ENCODE measurements at regions not wholly inside any gene's neighbourhood (a gene's known extent, or its start where the extent isn't known, plus 50 kb on each side); places are given as distances from the start of the nearest gene placed in this dataset.
"Not testable (repeated sequence)": the region's sequence is repeated elsewhere in the genome, so short reads cannot be mapped to it uniquely, and the experiment has no call there.

DNA sequence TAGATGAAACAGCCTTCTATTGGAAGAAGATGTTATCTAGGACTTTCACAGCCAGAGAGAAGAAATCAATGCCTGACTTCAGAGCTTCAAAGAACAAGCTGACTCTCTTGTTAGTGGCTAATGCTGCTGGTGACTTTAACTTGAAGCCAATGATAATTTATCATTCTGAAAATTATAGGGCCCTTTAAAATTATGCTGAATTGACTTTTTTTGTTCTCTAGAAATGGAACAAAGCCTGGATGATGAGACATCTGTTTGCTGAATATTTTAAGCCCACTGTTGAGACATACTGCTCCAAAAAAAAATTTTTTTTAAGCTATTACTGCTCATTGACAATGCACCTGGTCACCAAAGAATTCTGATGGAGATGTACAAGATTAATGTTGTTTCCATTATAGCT is 189.2 kb downstream of the MBL2 start:
- DNase-seq (ENCODE audit: low spot score) (no peak), ATAC-seq (ENCODE audit: low FRiP score) (no peak)
- TF ChIP-seq, protein P1, sequence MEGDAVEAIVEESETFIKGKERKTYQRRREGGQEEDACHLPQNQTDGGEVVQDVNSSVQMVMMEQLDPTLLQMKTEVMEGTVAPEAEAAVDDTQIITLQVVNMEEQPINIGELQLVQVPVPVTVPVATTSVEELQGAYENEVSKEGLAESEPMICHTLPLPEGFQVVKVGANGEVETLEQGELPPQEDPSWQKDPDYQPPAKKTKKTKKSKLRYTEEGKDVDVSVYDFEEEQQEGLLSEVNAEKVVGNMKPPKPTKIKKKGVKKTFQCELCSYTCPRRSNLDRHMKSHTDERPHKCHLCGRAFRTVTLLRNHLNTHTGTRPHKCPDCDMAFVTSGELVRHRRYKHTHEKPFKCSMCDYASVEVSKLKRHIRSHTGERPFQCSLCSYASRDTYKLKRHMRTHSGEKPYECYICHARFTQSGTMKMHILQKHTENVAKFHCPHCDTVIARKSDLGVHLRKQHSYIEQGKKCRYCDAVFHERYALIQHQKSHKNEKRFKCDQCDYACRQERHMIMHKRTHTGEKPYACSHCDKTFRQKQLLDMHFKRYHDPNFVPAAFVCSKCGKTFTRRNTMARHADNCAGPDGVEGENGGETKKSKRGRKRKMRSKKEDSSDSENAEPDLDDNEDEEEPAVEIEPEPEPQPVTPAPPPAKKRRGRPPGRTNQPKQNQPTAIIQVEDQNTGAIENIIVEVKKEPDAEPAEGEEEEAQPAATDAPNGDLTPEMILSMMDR (IDR thresholded peaks at IDR 0.05), result no peak

DNA sequence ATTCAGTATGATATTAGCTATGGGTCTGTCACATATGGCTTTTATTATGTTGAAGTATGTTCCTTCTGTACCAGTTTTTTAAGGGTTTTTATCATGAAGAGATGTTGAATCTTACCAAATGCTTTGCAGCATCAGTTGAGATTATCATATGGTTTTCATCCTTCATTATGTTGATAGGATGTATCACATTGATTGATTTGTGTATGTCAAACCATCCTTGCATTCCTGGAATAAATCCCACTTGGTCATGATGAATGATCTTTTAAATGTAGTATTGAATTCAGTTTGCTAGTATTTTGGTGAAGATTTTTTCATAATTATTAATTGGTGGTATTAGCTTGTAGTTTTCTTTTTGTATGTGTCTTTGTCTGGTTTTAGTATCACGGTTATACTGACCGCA is 185.9 kb downstream of the MBL2 start:
- ATAC-seq (ENCODE audit: low FRiP score), result no peak
- TF ChIP-seq, protein P1 (IDR thresholded peaks at IDR 0.05), result no peak
- DNase-seq (ENCODE audit: low spot score), result no peak

DNA sequence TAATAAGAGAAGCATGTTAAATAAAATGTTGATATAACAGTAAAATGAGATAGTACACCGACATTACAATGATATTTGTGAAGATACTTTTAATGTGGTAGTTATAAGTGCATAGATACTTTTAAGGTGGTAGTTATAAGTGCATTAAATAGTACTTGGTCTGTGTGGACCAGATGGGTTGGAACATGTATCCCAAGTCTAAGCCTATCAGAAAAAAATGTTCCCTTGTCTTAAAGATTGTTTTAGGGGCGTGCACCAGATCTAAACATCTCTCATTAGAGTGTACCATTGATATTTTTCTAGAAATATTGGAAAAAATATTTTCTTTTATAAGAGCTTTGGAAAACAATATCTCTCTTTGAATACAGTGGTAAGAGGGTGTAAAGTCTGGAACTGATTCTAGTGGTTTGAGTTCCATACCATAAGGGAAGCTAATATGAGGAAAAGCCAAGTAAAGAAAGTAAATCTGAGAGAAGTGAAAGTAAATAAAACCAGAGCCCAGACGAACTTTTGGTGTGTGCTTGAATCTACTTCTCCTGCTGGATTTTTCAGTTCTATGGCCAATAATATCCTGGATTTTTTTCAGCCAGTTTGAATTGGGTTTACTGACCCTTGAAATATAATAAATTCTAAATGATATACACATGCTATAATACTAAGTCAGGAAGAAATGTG is 175.3 kb downstream of the MBL2 start:
- ATAC-seq (ENCODE audit: low FRiP score), result no peak
- TF ChIP-seq, protein P1 (IDR thresholded peaks at IDR 0.05), result no peak
- no peak for DNase-seq (ENCODE audit: low spot score)

DNA sequence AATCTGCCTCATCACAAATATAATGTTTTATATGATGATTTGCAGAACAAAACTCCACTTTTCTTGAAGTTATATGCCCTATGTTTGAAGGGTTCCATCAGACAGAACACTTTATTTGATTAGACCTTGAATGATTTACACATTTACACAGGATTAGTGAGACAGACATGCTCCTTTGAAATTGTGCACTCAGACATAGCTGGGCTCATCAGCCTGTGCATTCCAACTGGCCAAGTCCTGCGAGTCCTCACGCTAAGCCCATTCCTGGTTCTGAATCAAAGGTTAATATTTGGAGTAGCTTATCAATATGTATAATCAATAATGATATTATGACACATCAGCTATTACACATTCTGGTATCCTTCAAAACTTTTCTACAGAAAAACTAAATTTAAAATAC is 173.6 kb downstream of the MBL2 start:
- ATAC-seq (ENCODE audit: low FRiP score), result no peak

DNA sequence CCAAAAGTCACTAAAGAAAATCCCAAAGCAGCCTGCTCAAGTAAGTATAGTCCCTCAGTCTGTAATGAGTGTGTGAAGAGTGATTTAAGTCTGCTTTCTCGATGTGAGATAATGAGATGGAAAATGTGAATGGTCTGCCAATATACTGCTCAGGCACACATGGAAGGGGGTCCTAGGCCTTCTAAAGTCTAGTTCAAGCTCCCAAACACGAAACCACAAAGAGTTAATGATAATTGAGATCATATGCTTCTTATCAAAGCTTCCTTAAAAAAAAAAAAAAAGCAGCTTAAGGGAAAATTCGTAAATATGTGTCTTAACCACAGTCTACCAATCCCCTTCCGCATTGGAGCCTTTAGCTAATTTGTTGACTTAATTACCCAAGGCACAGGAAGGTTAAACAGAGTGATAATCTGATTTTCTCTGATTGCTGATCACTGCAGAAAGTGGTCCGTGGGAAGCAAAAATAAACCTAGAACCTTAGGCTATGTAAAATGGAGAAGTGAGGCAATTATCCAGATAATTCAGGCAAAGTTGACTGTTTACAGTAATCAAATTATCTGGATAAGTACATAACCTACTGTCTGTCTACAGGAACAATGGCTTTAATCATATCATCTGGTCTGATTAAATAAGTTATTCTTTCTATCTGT is 172.9 kb downstream of the MBL2 start:
- ATAC-seq (ENCODE audit: low FRiP score) (no peak), DNase-seq (ENCODE audit: low spot score) (no peak)
- TF ChIP-seq, protein P1 (IDR thresholded peaks at IDR 0.05), result no peak

More for the DNA sequence above, 173.6 kb downstream of the MBL2 start:
- no peak for DNase-seq (ENCODE audit: low spot score)
- TF ChIP-seq, protein P1 (IDR thresholded peaks at IDR 0.05), result no peak

DNA sequence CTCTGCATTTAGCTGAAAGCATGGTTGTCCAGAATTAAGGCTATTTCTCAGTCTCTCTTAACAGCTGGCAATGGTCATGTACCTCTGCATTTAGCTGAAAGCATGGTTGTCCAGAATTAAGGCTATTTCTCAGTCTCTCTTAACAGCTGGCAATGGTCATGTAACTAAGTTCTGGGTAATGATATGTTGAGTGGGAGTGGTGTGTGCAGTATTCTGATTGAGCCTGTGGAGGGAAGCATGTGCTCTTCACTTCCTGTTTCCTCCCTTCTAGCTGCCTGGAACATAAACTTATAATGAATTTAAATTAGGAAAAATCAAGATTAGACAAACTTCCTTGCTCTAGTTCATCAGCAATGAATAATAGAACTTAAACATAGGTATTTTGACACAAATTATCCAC is 168.5 kb downstream of the MBL2 start:
- ATAC-seq (ENCODE audit: low FRiP score), result not testable (repeated sequence)

DNA sequence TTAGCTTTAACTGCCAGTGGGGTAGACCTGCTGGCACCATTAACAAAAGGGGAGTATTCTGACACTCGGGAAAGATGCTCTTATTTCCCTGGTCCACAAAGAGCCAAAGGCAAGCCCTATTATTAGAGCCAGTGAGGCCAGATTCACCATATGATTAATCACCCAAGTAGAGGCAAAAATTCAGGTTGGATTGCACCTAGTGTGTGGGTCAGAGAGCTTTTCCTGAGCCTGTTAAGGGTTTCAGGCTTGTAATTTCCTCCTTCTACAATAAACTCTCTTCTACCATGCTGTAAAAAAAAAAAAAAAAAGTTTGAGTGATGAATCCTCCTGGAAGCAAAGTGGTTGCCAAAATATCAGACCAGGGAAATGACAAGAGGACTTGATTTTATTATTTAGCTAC is 163.5 kb downstream of the MBL2 start:
- TF ChIP-seq, protein P1 (IDR thresholded peaks at IDR 0.05), result no peak
- ATAC-seq (ENCODE audit: low FRiP score) (no peak), DNase-seq (ENCODE audit: low spot score) (no peak)

More for the DNA sequence above, 168.5 kb downstream of the MBL2 start:
- DNase-seq (ENCODE audit: low spot score), result not testable (repeated sequence)

Data from omental fat pad (tissue), 3 donors.